ENCODE measurements at regions not wholly inside any gene's neighbourhood (a gene's known extent, or its start where the extent isn't known, plus 50 kb on each side); places are given as distances from the start of the nearest gene placed in this dataset.

DNA sequence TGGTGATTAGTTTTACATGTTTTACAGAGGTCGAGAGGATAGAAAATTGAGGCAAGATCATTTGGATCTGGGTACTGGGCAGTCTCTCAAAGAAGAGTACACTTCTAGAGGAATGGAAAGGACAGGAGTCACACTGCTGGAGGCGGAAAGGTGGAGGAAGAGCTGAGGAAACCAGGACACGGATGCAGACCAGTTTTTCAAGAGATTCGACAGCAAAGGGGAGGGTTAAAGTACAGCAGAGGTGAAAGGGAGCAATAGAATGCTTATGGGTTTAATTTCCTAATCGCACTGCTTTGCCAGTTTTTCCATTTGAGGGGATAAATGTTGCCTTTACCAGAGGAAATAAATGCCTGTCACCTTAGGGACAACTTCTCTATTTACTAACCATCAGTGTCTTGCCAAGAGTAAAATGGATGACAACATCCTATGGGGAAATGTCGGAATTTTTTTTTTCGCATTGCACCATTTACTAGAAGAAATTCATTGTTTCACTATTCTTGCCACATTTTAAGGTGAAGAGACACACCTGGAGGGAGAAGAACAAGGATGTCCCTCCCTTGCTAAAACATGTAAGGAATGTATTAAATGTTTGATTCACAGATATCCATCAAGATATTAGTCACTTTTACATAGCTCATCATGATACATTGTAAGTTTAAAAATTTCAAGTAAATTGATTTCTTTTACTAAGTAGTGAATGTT lies 226.6 kb downstream of the COL12A1 start:
- no peak overlapping the region for H2AFZ ChIP-seq (ENCODE audit: low read length)
- H4K20me1 ChIP-seq (ENCODE audit: insufficient read depth, low read length): no peaks in the 10 kb centered on the region
- H3K79me2 ChIP-seq (ENCODE audit: insufficient read depth, low read depth, low read length): no peaks in the 10 kb centered on the region
- H3K36me3 ChIP-seq (ENCODE audit: insufficient read depth, low read length): no peaks in the 10 kb centered on the region
- no peak overlapping the region for H3K4me2 ChIP-seq (ENCODE audit: low read length)
- BruUV-seq (replicated peaks): no TSS peak
- no peaks in the 10 kb centered on the region for H3K9me3 ChIP-seq (ENCODE audit: low read length)
- ChIA-PET CTCF (ENCODE audit: unreplicated experiment) (no interaction called here), POLR2A (interaction anchor here (1.5 kb wide), 1 partner anchor 25 kb away, joined by 3 read pairs; no protein-coding TSS in a partner anchor)
- no peaks in the 10 kb centered on the region for H3K9me2 ChIP-seq (ENCODE audit: insufficient read depth, low read length)
- no peaks in the 10 kb centered on the region for H3K4me1 ChIP-seq (ENCODE audit: insufficient read depth, low read length, poor library complexity, severe bottlenecking)
- H3K27ac ChIP-seq (ENCODE audit: low read depth, low read length, poor library complexity, severe bottlenecking): no peak overlapping the region
- intact Hi-C loops (cut with micrococcal nuclease; ENCODE audit: unreplicated experiment): no loop called here
- no peak overlapping the region for H3K4me3 ChIP-seq (ENCODE audit: low read depth, low read length, poor library complexity, severe bottlenecking)
- DNase-seq (ENCODE audit: low spot score): no peak
- TF ChIP-seq EZH2phosphoT487 (IDR thresholded peaks at IDR 0.05; ENCODE audit: borderline replicate concordance, low read depth, low read length): no peak
- TF ChIP-seq, protein P1, sequence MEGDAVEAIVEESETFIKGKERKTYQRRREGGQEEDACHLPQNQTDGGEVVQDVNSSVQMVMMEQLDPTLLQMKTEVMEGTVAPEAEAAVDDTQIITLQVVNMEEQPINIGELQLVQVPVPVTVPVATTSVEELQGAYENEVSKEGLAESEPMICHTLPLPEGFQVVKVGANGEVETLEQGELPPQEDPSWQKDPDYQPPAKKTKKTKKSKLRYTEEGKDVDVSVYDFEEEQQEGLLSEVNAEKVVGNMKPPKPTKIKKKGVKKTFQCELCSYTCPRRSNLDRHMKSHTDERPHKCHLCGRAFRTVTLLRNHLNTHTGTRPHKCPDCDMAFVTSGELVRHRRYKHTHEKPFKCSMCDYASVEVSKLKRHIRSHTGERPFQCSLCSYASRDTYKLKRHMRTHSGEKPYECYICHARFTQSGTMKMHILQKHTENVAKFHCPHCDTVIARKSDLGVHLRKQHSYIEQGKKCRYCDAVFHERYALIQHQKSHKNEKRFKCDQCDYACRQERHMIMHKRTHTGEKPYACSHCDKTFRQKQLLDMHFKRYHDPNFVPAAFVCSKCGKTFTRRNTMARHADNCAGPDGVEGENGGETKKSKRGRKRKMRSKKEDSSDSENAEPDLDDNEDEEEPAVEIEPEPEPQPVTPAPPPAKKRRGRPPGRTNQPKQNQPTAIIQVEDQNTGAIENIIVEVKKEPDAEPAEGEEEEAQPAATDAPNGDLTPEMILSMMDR (conservative IDR thresholded peaks at IDR 0.05; ENCODE audit: low read length): no peak

DNA sequence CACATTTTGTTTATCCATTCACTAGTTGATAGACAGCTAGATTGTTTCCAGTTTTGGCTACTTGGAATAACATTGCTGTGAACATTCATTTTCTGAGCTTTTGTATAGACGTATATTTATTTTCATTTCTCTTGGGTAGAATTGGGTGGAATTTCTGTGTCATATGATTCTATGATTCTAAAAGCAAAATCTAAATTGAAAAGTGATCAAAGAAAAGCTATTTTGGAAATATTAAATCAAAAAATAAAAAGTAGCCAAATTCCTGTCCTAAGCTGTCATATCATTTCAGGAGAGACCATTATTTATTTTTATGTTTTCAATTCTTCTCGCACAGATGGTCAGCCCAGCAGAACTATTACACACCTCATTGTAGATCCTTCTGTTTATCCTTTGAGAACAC lies 229.2 kb downstream of the COL12A1 start:
- intact Hi-C loops (cut with micrococcal nuclease; ENCODE audit: unreplicated experiment): no loop called here
- Histone ChIP-seq H3K9me3 (ENCODE audit: low read length) (no peaks in the 10 kb centered on the region), H3K79me2 (ENCODE audit: insufficient read depth, low read depth, low read length) (no peaks in the 10 kb centered on the region), H3K4me1 (ENCODE audit: insufficient read depth, low read length, poor library complexity, severe bottlenecking) (no peaks in the 10 kb centered on the region), H3K27ac (ENCODE audit: low read depth, low read length, poor library complexity, severe bottlenecking) (no peak overlapping the region), H3K36me3 (ENCODE audit: insufficient read depth, low read length) (no peaks in the 10 kb centered on the region), H2AFZ (ENCODE audit: low read length) (no peak overlapping the region), H4K20me1 (ENCODE audit: insufficient read depth, low read length) (no peaks in the 10 kb centered on the region), H3K4me2 (ENCODE audit: low read length) (no peak overlapping the region), H3K9me2 (ENCODE audit: insufficient read depth, low read length) (no peaks in the 10 kb centered on the region), H3K4me3 (ENCODE audit: low read depth, low read length, poor library complexity, severe bottlenecking) (no peak overlapping the region)
- BruUV-seq (replicated peaks): no TSS peak
- DNase-seq (ENCODE audit: low spot score): no peak
- TF ChIP-seq EZH2phosphoT487 (IDR thresholded peaks at IDR 0.05; ENCODE audit: borderline replicate concordance, low read depth, low read length): no peak
- TF ChIP-seq, protein P1 (conservative IDR thresholded peaks at IDR 0.05; ENCODE audit: low read length): no peak
- POLR2A ChIA-PET: no interaction called here
- CTCF ChIA-PET (ENCODE audit: unreplicated experiment): no interaction called here

DNA sequence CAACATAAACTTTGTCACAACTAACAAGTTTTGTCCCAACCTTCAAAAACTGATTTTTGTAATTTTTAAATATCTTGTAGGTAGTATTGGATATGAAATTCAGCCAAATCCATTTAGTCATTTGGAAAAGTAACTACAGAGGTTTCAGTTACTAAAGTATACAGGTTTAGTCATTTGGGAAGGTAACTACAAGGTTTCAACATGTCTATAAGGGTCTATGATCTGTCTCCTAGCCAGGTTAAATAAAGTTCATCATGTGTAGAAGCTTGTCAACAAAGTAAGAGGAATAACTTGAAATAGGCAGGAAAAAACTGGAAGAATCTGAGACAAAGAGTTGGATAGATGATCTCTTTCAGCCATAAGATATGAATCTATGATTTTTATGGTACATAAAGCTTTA lies 229.8 kb downstream of the COL12A1 start:
- no peaks in the 10 kb centered on the region for H3K9me3 ChIP-seq (ENCODE audit: low read length)
- H4K20me1 ChIP-seq (ENCODE audit: insufficient read depth, low read length): no peaks in the 10 kb centered on the region
- CTCF ChIA-PET (ENCODE audit: unreplicated experiment): no interaction called here
- POLR2A ChIA-PET: no interaction called here
- intact Hi-C loops (cut with micrococcal nuclease; ENCODE audit: unreplicated experiment): no loop called here
- H3K4me1 ChIP-seq (ENCODE audit: insufficient read depth, low read length, poor library complexity, severe bottlenecking): no peaks in the 10 kb centered on the region
- no TSS peak for BruUV-seq (replicated peaks)
- TF ChIP-seq, protein P1 (conservative IDR thresholded peaks at IDR 0.05; ENCODE audit: low read length): no peak
- no peak for TF ChIP-seq EZH2phosphoT487 (IDR thresholded peaks at IDR 0.05; ENCODE audit: borderline replicate concordance, low read depth, low read length)
- no peaks in the 10 kb centered on the region for H3K9me2 ChIP-seq (ENCODE audit: insufficient read depth, low read length)
- H2AFZ ChIP-seq (ENCODE audit: low read length): no peak overlapping the region
- DNase-seq (ENCODE audit: low spot score): no peak
- no peaks in the 10 kb centered on the region for H3K36me3 ChIP-seq (ENCODE audit: insufficient read depth, low read length)
- no peak overlapping the region for H3K4me3 ChIP-seq (ENCODE audit: low read depth, low read length, poor library complexity, severe bottlenecking)
- no peak overlapping the region for H3K27ac ChIP-seq (ENCODE audit: low read depth, low read length, poor library complexity, severe bottlenecking)
- no peaks in the 10 kb centered on the region for H3K79me2 ChIP-seq (ENCODE audit: insufficient read depth, low read depth, low read length)
- no peak overlapping the region for H3K4me2 ChIP-seq (ENCODE audit: low read length)
